Right ventricle myocardium superior (tissue), 1 donor: ENCODE measurements at regions not wholly inside any gene's neighbourhood (a gene's known extent, or its start where the extent isn't known, plus 50 kb on each side); places are given as distances from the start of the nearest gene placed in this dataset.
A peak's percentile ranks its signal among the peaks of the same experiment; 100 is the strongest.

Experiments
- ATAC-seq: fragments of 200-7000 bp; cut with Tn5 transposase; one replicate; pipeline ENCODE4 v1.9.1; 2020; ENCODE audit warnings: mild to moderate bottlenecking; ENCODE audit not compliant: poor library complexity
- DNase-seq: peaks from one replicate; pipeline ENCODE4 v3.0.0-alpha.2; 2020
- intact Hi-C: fragments of 100-400 bp; cut with DNase I; formaldehyde crosslinking; loops from one replicate; pipeline ENCODE4 v1.11.2; 2022
- donor health status: DM: no; HTN: yes; CAD: no; lungs with severe emphysema.

- ATAC-seq (no peak), DNase-seq (no peak)
- intact Hi-C loops, result no loop called here
These were observed 432.9 kb upstream of the CFAP20DC start for GRCh38 chr3:59482684-59483083.

- no peak for DNase-seq
- intact Hi-C loops, result no loop called here
- no peak for ATAC-seq
These were observed 432.1 kb upstream of the CFAP20DC start for GRCh38 chr3:59481776-59482400.

DNA sequence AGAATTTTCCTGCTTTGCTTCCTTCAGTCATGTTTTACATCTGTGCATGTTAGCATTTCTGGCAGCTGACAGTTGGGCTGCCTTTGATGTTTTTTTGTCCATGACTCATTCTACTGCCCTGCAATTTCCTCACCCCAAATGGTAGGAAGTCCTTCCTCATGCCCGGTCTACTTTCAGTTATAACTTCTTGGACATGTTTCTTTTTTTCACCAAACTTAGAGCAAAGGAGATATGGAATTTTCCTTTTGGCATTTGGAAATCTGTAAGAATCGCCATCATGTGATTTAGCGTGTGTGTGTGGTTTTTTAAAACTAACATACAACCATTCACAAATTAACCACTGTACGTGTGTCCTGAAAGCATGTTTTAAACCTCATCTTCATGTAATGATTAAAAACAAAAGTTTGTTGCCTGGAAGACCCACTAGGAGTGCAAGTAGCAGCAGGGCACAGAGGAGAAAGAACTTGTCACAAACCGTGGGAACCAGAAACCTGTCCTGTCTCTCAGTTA lies 430.7 kb upstream of the CFAP20DC start:
- DNase-seq, result no peak
- intact Hi-C loops, result no loop called here
- ATAC-seq, result no peak

- intact Hi-C loops, result no loop called here
- DNase-seq, result no peak
- ATAC-seq, result no peak
These were observed 423.8 kb upstream of the CFAP20DC start for GRCh38 chr3:59473636-59474035.

- intact Hi-C loops, result no loop called here
- no peak for DNase-seq
- no peak for ATAC-seq
These were observed 422.7 kb upstream of the CFAP20DC start for GRCh38 chr3:59472541-59472940.

DNA sequence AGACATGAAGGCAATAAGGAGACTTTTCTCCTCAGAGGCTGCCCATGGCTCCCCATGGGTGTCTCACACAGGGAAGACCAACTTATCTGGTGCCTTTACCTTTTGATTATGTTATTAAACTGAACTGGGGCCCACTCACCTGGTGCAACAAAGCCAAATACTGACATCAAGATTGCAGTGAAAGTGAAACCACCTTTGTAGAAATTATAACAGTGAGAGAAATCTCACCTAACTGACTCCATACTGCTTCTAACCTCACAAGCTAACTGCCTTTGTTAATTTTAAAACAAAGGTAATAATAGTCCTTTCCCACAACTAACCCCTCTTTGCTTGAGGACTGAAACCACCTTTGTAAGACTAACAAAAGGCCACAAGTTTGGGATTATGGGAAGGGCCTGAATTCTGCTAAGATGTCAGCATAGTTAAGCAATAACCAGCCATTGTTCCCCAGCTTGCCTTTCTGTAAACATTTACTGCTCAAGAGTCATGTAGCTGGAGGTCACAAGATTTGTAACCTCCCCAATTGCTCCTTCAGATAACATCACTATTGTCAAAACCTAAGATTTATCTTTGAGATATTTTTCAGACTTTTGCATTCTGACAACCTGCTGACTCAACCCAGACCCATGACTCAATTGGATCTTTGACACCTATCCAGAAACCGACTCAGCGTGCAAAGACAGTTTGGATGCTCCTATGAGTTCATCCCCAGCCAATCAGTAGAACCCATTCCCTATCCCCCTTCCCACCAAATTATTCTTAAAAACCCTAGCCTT lies 420.3 kb upstream of the CFAP20DC start:
- intact Hi-C loops, result no loop called here
- DNase-seq (no peak), ATAC-seq (no peak)

- DNase-seq (no peak), ATAC-seq (no peak)
- intact Hi-C loops, result no loop called here
These were observed 417.7 kb upstream of the CFAP20DC start for GRCh38 chr3:59467476-59467875.

- no peak for ATAC-seq
- intact Hi-C loops, result no loop called here
- DNase-seq, result no peak
These were observed 414.4 kb upstream of the CFAP20DC start for GRCh38 chr3:59464187-59464586.

DNA sequence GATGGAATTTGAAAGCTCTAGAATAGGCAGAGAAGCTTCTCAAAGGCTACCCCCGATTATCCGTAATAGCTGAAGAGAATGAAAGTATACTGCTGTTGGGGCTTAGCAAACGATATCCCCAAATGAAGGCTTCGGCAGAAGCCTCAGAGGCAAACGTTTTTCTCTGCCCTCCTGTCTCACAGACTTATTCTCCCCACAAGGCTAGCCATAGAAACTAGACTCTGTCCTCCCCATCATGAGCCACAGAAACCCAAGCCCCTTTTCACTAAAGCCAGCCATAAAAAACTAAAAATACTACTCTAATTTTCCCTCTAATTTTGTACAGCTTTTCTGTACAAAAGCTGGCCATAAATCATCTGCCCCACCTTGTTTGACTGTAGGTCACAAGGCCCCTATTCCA lies 413.4 kb upstream of the CFAP20DC start:
- intact Hi-C loops, result no loop called here
- ATAC-seq (no peak), DNase-seq (no peak)

GRCh38 chr3:59460068-59460467 lies 410.2 kb upstream of the CFAP20DC start:
- DNase-seq (no peak), ATAC-seq (no peak)
- intact Hi-C loops, result no loop called here

DNA sequence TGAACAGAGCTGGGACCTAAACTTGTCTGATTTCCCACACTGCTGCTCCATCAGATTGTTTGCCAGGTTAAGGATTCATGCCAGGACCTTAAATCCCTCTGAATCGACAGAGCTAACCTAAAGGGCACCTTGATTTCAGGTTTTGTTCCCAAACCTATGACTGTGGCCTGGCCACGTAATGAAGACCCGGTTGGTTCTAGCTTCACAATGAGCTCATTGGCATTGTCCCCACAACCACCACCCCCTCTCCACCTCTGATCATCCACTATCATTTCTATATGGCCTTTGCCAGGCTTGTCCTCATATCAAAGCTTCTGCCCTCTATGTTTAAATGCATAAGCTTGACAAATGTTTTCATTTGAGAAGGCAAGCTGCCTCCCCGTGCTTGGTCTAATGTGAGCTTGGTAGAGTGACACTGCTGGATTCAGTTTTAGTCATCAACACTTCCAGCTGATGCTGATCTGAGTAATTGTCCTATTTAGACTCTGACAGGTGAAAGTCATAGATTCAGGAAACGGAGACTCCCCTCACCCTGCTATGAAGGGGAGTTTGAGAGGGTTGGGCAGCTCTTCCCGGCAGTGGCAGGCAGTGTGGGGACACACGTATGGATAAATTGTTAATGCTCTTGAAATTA lies 407.1 kb upstream of the CFAP20DC start:
- intact Hi-C loops, result no loop called here
- DNase-seq, result no peak
- no peak for ATAC-seq

- ATAC-seq (no peak), DNase-seq (no peak)
- intact Hi-C loops, result no loop called here
These were observed 402.2 kb upstream of the CFAP20DC start for GRCh38 chr3:59451800-59452746.

GRCh38 chr3:59450946-59451763 lies 401.3 kb upstream of the CFAP20DC start:
- intact Hi-C loops, result no loop called here
- DNase-seq (no peak), ATAC-seq (peak; percentile 83)

DNA sequence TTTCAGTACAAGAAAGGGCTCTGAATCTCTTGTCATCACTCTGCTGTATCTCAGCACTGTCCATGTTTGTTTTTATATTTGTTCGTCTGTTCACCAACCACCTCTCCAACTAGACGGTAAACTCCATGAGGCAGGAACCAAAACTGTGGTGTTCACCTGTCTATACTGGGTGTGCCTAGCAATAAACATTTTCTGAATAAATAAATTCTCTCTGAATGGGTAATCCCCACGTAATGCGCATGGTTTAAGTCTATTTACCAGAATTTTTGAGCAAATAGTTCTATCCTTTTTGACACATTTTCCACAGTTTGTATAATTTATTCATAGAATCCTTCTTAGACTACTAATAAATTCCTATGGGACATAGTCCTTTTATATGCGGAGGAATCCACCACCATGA lies 400.6 kb upstream of the CFAP20DC start:
- ATAC-seq (no peak), DNase-seq (no peak)
- intact Hi-C loops, result no loop called here

DNA sequence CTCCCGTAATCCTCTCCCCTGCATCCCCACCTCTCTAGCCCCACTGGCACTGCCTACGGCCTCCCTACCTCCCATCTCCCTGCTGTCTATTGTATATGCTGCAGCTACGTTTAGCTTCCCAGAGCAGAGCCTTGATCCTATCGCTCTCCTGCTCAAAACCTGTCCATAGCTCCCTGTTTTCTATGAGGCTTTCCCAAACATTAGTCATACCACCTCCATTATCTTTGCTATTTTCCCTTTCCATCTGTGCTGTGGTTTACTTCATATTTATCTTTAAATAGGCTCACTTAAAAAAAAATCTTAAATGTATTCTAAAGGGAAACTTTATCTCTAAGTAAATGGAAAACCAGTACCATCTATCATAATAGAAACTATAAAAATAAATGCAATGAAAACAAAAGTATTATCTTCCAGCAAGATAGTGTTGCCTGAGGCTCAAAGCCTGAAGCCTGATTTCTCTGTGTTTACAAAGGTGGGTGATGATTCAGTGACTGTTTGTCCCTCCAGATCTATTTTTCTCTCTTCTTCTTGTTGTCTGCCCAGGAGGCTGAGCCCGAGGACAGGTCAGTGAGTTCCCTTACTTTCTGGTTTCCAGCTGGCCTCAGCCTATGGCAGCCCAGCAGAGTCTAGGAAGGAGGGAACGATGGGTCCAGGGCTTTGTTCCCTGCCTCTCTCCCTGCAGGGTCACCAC lies 397.1 kb upstream of the CFAP20DC start:
- DNase-seq, result no peak
- ATAC-seq, result no peak
- intact Hi-C loops, result no loop called here

- ATAC-seq, result peak; percentile 34
- no peak for DNase-seq
- intact Hi-C loops, result no loop called here
These were observed 394.9 kb upstream of the CFAP20DC start for GRCh38 chr3:59444676-59445075.

DNA sequence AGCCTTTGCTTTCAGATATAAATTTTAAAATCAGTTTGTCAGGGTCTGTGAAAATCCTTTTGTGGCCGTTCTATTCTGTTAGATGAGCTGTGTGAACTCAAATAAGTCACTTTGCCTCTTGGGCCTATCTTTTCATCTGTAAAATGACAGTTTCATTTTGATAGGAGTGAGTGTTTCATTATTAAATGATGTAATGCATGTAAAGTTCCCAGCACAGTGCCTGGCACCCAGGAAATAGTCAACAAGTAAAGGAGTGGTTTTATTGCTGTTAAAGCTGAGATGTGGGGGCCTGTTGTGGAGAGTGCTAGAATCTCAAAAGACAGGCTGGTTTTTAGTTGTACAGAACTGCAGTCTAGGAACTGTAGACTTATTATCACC lies 394.5 kb upstream of the CFAP20DC start:
- intact Hi-C loops, result no loop called here
- ATAC-seq, result peak; percentile 18
- DNase-seq, result no peak
